NCI-H524 treated with DMSO at 0.1 percent for 48 hours (cell line): ENCODE measurements at regions not wholly inside any gene's neighbourhood (a gene's known extent, or its start where the extent isn't known, plus 50 kb on each side); places are given as distances from the start of the nearest gene placed in this dataset.
A peak's percentile ranks its signal among the peaks of the same experiment; 100 is the strongest.
"Not testable (repeated sequence)": the region's sequence is repeated elsewhere in the genome, so short reads cannot be mapped to it uniquely, and the experiment has no call there.

Source experiments
- DNase-seq: peaks from one replicate; lab custom pipeline; 2025; lab: John Stamatoyannopoulos, UW

DNA sequence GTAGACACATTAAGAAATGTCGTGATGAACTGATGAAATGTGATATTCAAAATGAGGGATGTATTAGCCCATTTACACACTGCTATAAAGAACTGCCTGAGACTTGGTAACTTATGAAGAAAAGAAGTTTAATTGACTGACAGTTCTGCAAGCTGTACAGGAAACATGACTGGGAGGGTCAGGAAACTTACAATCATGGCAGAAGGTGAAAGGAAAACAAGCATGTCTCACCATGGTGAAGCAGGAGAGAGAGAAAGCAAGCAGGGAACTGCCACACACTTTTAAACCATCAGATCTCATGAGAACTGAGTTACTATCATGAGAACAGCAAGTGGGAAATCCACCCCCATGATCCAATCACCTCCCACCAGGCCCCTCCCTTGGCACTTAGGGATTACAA, 1010.8 kb upstream of the CELF4 start:
- DNase-seq: no peak

DNA sequence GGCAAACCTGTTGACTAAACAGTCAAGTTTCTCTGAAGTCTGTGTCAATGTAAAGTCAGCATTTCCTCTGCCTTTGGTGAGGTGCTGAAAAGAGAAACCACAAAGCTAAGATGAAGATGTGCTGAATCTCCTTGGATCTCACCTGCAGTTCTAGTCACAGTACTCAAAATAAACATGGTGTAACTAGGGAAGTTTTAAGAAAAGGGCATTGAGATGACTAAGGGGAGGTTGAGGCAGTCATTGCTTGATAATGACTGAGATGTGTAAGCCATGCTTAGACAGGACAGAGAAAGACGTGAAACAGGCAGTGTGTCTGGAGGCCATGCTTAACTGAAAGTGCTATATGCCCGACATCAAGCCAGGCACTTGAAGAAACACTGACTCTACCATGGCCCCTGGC, 1010.0 kb upstream of the CELF4 start:
- no peak for DNase-seq

DNA sequence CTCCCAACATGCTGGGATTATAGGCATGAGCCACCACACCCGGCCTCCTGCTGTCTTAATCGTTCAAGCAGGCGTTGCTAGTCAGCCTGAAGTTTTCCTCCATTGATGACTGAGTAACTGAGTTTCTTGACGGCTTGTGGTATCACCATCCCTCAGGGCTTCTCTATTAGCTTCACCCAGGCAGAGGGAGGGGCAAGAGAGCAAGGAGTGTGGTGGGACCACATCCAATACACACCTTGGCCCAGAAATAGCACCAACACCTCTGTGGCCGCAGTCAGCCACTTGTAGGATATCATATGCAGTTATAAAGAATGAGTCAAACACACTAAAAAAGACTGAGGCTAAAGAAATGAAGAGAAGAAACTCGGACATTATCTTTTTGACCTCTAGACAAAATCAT, 1009.4 kb upstream of the CELF4 start:
- DNase-seq: no peak

DNA sequence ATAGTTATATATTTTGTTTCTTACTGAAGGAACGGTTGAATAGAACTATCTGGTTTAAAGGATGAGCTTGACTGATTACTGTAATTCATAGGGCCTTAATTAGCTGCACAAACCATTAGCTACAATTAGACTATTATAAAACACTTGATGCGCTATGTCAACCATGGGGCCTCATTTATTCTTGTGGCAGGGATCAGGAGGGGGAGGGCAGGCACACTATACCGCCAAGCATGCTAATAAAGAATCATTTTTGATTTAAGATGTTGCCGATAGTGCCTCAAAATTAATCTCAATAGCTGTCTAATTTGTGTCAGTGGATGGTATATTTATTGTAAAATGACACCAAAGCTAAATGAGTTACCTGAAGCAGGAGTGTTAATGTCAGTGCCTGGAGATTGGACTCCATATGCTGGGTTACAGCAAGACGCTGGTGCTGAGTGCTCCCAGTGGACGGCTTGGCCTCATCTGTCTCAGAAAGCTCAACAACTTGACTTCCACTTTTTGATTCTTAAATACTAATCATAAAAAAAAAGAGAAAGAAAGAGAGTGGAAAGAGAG, 1007.0 kb upstream of the CELF4 start:
- DNase-seq: peak; percentile 41

DNA sequence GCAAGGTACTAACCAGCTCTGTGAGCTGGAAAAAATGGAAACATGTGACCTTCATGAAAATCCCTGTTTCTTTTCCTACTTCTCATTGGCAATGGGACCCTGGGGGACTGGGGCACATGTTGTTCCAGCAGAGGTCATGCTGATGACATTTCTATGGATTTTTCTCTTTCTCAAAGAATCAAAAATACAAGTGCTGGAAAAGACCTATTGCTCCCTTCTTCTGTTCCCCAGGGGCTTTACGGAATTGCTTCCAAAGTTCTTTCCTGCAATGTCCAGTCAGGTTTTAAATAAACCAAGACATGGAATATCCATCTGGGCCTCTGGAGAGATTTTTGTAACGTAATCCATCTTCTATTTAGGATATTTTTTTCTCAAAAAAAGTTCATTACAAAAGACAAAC, 1006.1 kb upstream of the CELF4 start:
- DNase-seq: no peak

DNA sequence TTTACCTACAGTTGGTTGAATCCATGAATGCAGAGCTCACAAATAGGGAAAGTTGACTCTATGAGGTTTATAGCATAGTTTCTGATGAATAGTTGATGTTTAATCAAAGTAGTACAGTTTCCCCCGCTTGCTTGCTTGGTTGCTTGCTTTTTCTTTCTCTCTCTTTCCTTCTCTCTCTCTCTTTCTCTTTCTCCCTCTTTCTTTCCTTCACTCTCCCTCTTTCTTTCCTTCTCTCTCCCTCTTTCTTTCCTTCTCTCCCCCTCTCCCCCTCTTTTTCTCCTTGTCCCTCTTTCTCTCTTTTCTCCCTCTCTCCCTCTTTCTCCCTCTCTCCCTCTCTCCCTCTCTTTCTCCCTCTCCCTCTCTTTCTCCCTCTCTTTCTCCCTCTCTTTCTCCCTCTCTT, 999.9 kb upstream of the CELF4 start:
- DNase-seq: no peak

DNA sequence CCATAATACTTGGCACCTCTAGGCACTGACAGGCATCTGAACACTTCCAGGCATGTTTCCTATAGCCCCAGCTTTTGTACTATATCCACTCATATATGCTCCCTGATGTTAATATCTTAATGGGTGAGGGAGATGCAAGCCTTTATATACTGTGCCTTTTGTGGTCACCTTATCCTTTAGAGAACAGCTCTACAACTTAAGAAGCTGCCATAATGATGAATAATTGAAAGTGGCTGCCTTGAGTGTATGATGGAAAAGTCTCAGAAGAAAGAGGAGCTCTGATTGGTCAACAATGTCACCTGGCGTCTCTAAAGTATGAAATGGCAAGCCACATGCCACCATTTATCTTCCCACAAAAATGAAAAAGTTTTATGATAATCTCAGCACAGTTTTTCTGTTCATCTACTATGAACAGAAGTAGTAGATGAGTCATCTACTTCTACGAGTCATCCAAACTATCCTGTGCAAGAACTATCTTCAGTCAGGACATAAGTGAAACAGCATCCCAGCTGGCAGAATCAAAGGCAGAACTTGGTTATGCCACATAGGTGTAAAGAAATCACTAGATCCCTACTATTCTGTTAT, 997.9 kb upstream of the CELF4 start:
- no peak for DNase-seq

DNA sequence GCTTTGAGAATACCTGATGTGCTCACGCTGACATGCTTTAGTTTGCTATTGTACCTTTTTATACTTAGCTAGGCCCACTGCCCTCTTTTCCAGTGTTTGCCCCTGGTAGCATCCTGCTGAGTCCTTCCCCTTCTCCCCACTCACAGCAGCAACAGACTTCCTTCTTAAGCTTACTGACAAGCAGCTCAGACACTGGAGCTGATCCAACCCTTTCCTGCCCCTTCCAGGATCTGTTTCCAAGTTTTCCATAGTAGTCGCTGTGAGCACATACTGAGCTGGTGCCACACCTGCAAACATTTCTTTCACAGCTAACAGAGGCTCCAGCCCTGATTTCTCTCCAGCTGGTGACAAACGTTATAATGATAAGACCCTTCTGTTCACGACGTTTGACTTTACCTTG, 991.4 kb upstream of the CELF4 start:
- no peak for DNase-seq

DNA sequence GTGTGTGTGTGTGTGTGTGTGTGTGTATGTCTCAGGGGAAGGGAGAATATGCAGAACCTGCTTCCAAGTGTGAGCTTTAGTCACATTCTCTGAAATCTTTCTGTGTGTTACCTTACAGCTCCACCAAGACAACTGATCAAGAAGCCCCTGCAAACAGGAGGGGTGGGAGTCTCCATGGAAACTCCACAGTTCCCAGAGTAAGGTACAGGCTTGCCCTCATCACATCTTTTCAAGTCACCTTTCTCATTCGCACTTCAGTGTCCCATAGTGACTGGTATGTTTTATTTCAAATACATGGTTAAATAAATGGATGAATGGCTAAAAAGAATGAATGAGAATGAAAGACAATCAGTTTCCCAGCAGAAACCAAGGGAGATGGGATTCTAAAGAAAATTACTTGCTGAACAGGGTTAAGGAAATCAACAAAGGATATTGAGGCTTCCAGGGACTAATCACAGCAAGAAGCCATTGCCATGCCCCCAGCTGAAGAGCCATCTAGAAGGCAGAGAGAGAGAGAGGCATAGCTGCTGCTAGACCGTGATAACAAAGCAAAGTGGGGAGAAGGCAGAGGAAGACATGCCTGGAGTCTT, 987.2 kb upstream of the CELF4 start:
- no peak for DNase-seq

DNA sequence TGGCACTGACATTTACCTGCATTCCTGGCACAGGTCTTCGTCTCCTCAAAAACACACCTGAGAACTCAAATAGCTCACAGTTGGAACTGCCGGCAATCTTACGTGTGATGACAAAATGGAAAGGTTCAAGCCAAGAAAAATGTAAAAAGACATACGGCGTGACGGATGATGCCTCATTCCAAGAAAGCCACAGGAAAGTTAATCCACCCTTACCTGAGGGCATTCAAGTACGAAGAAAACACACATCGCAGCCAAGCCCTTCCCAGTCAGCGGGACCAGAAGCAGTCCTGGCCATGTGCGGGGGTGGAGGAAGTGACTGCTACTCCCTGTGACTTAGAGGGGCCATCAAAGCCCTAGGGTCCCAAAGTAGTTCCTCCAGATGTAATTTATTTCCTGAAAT, 986.3 kb upstream of the CELF4 start:
- no peak for DNase-seq

DNA sequence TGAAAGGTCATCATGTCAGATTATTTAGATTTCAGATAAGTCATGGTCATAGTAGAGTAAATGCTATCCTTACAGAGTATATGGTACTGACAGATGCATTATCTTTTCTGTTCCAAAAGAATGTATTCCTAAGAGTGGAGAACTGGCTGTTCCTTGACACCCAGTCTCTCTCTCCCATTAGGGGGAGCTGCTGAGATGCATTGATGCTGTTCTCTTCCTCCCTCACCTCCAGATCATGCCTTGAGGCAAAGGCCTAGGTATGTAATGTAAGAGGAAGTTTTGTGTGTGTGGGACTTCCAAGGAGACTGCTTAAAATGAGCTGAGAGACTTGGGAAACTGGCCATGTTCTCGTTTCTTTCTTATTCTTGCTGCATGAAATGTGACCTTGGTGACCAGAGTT, 979.5 kb upstream of the CELF4 start:
- DNase-seq: no peak

DNA sequence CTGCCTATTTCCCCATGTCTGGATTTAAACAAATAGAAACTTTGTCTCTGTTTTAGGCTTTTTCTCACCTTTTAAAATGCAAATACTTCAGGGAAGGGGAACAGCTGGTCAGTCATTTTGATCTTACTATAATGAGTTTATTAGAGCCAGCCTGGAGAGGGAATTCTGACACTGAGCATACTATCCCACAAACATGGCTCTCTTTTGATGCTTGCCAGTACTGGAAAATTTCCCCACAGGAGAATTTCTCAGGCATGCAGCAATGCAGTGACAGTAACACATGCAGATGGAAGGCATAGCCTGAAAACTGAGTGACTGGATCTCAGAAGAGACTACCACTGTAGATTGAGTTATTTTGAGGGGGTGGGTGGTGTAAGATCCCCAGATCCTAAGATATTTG, 974.3 kb upstream of the CELF4 start:
- DNase-seq: peak; percentile 17

DNA sequence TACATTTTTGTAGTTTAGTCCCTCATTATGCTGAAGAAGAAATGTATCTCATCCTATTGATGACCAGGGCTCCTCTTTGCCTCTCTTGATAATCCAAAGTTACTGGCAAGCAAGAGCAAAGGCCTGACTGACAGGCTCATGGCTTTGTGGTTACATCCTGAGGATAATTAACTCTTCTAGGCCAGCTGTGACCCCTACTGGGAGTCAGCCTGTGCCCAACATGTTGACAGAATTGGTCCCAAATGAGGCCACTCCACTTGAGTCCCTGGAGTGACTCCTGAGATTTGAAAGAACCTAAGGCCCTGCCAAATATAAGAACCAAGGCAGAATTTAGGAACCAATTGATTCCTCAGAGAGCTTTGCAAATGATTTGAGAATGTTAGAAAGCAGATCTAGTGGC, 973.8 kb upstream of the CELF4 start:
- peak; percentile 57 for DNase-seq

DNA sequence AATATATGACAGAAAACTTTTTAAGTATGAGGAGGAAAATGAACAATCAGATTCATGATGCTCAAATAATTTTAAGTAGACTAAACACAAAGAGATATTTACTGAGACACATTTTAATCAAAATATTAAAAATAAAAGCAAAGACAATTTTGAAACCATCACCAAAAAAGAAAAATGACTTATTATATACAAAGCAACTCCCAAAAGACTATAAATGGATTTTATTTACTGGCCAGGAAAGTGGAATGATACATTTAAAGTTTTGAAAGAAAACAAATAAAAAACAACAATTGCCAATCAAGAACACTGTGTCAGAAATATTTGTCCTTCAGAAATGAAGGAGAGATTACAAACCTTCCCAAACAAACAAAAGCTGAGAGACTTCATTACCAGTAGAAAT, 968.5 kb upstream of the CELF4 start:
- no peak for DNase-seq

DNA sequence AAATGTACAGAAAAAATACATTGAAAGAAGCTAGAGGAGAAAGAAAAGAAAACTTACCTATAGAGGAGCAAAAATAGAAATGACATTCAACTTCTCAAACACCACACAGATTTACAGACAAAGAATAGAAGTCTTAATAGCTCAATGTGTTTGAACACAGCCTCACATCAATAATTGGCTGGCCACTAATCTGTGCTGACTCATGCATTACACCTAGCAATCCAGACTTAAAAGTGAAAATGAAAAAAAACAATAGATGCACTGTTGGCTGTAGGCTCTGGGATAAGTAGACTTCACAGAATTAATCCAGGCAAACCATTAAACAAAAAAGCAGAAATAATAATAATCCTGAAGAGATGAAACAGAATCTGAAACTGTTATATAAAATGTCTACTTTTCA, 961.3 kb upstream of the CELF4 start:
- DNase-seq: no peak

DNA sequence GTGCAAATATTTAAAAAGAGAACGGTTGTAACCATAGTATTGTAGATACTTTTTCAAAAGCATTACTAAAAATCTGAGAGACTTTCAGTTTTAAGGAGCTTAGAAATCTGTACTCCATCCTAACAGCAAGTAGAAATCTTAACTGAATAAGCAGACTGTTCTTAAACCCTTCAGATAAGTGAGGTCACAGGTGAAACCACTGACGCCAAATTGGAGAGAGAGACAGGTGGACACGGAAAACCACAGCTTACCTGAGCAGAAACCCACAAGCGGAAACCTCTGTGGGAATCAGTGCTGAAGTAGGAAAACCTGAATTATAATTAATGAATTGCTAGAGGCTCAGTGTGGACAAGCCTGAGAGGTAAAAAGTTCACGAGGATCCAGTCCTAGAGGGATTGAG, 959.4 kb upstream of the CELF4 start:
- DNase-seq: no peak

DNA sequence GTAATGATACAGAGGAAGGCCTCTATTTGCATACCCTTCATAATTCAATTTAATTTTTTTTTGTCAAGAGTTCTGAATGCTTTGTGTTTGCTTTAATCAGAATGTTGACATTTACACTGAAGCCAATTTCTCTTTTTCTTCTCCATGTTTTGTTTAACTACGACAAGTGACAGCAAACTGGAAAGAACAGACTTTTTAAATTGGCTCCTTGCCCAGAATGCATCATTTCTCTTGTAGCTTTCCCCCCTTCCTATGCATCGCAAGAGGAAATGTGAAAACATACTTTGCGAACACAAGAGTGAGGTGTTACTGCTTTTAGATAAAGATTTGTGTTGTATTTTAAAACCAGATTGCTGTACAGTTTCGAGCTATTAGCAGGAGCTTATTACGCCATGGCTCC, 955.2 kb upstream of the CELF4 start:
- DNase-seq: no peak

DNA sequence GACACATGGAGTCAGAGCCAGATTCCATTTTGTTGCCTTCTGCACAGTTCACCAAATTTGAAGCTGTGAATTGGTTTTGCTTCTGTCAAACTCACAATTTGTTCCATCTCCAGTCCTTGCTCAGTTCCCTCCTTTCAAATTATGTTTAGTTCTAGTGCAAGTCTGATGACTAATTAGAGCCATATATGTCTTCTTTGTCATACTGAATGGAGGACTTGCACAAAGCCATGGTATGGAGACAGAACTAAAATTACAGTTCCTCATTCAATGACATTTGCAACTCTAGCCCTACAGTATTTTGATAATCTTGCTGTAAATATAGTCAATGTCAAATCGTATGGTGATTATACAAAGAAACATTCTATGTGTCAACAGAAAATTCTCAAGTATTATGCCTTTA, 936.9 kb upstream of the CELF4 start:
- no peak for DNase-seq

DNA sequence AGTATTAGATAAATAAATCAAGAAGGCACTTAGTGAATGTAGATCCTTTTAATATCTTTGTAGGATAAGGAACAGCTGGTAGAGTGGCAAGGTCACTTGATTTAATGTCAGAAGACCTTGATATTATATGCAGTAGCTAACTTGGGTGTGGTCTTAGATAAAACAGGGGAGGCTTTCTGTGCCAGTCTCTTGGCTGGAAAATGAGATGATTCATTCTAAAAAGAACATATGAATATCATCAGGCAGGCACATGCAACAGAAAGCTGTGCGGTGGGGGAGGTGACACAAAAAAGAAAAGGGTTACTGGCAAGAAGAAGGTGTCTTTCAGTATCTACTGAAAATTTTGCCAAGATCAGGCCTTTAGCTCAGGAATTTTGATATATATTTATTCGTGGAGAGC, 931.7 kb upstream of the CELF4 start:
- DNase-seq: no peak

DNA sequence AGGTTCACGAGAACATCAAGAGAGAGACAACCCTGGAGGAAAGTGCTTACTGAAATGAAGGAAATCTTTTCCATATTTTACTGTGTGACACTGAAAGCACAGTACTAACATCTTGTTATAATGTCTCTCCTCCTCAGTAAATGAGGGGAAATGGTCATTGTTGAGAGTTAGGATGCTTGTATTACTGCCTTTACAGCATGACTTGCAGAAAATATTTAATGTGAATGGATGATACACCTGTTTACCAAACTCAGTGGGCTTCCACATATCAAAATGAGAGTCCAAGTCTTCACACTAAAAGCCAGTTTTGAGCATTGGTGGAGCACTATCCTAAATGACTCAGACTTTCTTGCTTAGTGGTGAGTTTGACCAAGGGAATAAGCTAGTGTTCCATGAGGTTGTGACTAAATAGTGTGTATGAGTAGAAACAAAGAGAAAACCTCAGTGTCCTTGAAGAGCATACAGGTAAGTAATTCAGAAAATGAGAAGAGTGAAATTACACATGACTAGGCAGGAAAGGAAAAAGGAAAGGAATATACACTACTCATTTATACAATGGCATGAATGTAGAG, 930.7 kb upstream of the CELF4 start:
- DNase-seq: no peak

DNA sequence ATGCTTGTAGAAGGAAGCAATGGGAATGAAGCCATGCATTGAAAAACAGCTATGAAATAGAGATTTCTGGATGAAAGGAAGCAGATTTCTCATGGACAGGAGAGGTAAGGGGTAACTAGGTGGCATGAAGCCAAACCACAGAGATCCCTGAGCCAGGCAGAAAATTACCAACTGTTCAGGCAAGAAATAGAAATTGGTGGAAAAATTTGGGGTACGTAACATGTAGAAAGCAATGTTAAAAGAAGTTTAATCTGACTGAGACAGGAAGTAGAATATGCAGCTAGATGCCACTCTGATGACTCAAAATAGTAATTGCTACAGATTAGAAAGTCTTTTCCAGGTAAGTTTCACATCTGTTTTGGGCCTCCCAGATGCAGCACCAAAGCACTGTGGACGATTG, 928.5 kb upstream of the CELF4 start:
- no peak for DNase-seq

DNA sequence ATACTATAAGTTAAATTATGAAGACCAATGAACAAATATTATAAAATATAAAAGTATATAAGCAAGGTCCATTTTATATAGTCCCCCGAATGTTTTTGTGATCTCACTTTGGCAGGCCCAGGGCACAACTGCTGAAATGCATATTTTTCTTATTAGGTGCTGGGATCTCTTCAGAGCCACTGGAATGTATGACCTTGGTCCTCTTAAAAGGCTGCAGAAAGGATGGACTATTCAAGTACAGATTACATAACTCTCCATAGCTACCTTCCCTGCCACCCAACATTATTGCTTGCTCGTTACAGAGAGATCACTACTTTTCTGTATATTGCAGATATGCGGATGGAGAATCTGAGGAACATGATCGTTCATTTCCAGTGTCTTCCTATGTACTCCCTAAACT, 925.6 kb upstream of the CELF4 start:
- no peak for DNase-seq

DNA sequence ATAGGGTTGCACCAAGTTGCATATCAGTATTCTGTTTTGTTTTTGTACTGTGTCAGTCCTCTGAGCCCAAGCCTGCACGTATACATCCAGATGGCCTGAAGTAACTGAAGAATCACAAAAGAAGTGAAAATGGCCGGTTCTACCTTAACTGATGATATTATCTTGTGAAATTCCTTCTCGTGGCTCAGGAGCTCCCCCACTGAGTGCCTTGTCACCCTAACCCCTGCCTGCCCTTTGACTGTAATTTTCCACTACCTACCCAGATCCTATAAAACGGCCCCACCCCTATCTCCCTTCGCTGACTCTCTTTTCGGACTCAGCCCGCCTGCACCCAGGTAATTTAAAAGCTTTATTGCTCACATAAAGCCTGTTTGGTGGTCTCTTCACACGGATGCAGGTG, 924.1 kb upstream of the CELF4 start:
- not testable (repeated sequence) for DNase-seq

DNA sequence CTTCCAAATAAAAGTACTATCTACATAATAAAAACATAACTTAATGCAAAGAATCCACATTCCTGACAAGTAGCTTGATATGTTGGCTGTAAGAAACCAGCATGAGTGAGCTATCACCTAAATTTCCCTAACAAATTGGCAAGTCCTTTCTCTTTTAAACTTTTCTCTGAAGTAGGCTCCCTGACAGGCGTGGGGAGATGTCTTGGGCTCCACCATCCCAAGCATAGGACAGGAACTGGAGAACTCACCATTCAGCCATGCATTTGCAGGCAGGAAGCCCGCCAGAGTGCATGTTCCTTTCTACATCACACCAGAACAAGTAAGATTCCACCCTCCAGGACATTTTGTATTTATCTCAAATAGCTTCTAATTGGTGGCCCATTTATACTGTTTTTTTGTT, 921.9 kb upstream of the CELF4 start:
- DNase-seq: no peak
